RWPE1 (cell line): ENCODE measurements at regions not wholly inside any gene's neighbourhood (a gene's known extent, or its start where the extent isn't known, plus 50 kb on each side); places are given as distances from the start of the nearest gene placed in this dataset.

ENCODE experiments used
- CTCF ChIA-PET: fragments of 350-600 bp; sonication (Branson Sonifier 250); formaldehyde crosslinking; extraction: SDS; loops from one replicate; lab custom pipeline; 2021; lab: Yijun Ruan, JAX
- POLR2A ChIA-PET: fragments of 400-600 bp; formaldehyde crosslinking; extraction: SDS; loops from one replicate; lab custom pipeline; 2020; ENCODE audit warnings: antibody characterized with exemption; ENCODE audit not compliant: low non-redundant PET; lab: Yijun Ruan, JAX
- DNase-seq: peaks from one replicate; pipeline ENCODE4 v3.0.0; 2012; ENCODE audit warnings: low spot score
- H3K27ac ChIP-seq: fragments of 450-650 bp; 2 replicates; pipeline ENCODE4 v1.5.1; 2017
- TF ChIP-seq, protein P1 (sequence below): fragments of 450-650 bp; conservative IDR thresholded peaks from 2 replicates; pipeline ENCODE4 v1.5.1; 2017; ENCODE audit warnings: low read depth, mild to moderate bottlenecking

GRCh38 chr5:155137683-155138082, 124.1 kb downstream of the KIF4B start:
- ChIA-PET POLR2A (no interaction called here), CTCF (interaction anchor here (0.7 kb wide), 1 partner anchor 681 kb away, joined by 3 read pairs; no protein-coding TSS in a partner anchor)
- TF ChIP-seq, protein P1, sequence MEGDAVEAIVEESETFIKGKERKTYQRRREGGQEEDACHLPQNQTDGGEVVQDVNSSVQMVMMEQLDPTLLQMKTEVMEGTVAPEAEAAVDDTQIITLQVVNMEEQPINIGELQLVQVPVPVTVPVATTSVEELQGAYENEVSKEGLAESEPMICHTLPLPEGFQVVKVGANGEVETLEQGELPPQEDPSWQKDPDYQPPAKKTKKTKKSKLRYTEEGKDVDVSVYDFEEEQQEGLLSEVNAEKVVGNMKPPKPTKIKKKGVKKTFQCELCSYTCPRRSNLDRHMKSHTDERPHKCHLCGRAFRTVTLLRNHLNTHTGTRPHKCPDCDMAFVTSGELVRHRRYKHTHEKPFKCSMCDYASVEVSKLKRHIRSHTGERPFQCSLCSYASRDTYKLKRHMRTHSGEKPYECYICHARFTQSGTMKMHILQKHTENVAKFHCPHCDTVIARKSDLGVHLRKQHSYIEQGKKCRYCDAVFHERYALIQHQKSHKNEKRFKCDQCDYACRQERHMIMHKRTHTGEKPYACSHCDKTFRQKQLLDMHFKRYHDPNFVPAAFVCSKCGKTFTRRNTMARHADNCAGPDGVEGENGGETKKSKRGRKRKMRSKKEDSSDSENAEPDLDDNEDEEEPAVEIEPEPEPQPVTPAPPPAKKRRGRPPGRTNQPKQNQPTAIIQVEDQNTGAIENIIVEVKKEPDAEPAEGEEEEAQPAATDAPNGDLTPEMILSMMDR = no peak
- H3K27ac ChIP-seq = no peak overlapping the region
- DNase-seq = no peak

- POLR2A ChIA-PET = no interaction called here
- CTCF ChIA-PET = interaction anchor here (0.6 to 1.2 kb wide), 4 partner anchors 8 to 562 kb away, joined by 3 to 5 read pairs (median 4); no protein-coding TSS in a partner anchor
- no peak overlapping the region for H3K27ac ChIP-seq
- TF ChIP-seq, protein P1 = no peak
- DNase-seq = no peak
Measured at GRCh38 chr5:155140646-155141045, 127.1 kb downstream of the KIF4B start.

GRCh38 chr5:155144956-155145355, 131.4 kb downstream of the KIF4B start:
- no peak overlapping the region for H3K27ac ChIP-seq
- no peak for DNase-seq
- ChIA-PET POLR2A (no interaction called here), CTCF (no interaction called here)
- TF ChIP-seq, protein P1 = no peak

DNA sequence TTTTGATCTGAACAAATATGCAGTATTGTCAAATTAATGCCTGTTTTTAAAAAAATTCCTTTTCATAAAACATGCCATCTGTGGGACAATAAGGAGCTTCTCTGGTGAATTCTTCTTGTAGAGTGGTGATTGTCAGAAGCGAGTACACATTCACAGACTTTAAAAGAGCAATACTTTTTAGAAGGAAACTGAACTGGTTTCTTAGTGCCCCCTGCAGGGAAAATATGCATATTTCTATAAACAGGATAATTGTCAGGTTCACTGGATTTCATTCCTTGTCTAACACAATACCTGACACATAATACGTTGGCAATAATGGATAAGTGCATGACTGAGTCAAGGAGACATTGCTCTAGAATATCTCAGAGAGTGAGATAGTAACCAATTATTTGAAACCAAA, 133.7 kb downstream of the KIF4B start:
- TF ChIP-seq, protein P1 = 0 out of 2 replicates have a peak, but pooled peaks have one; percentile 22
- ChIA-PET CTCF (interaction anchor here (0.6 kb wide), 1 partner anchor 175 kb away, joined by 4 read pairs; no protein-coding TSS in a partner anchor), POLR2A (no interaction called here)
- no peak overlapping the region for H3K27ac ChIP-seq
- peak; percentile 22 for DNase-seq

DNA sequence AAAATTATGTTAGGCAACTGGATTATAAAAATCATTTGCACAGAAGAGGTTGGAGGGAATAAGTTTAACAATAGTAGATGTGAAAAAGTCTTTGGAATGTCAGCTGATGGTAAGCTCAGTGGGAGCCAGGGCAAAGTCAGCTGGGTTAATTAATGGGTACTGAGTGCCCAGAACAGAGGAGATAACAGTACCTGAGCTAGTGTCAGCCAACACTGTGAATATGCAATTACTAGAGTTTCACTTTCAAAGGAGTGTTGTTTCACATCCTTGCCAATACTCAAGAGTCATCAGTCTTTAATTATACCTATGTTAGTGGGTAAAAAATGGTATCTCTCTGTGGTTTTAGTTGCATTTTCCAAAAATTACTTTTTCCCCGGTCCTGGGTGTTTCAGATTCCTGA, 135.1 kb downstream of the KIF4B start:
- POLR2A ChIA-PET = no interaction called here
- no peak for DNase-seq
- CTCF ChIA-PET = interaction anchor here (0.6 to 1.2 kb wide), 4 partner anchors 9 to 1985 kb away, joined by 3 to 4 read pairs (median 3); no protein-coding TSS in a partner anchor

DNA sequence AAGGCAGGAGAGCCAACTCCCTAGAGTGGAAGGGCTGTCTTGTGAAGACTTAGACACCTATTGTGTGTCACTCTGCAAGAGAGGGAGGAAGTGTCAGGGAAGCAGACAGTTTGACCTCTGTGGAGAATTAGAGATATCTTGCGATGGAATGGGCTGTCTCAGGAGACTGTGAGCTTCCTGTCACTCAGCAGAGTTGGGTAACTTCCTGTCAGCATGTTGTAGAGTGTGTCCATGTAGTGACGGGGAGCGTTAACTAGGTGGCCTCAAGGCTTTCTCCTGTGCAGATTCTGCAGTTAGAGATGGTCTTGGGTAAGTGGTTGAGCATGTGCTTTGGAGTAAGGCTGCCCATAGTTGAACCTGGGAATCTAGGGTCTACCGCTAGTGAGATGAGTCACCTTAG, 136.5 kb downstream of the KIF4B start:
- TF ChIP-seq, protein P1 = no peak
- no peak for DNase-seq
- no peak overlapping the region for H3K27ac ChIP-seq
- CTCF ChIA-PET = no interaction called here
- POLR2A ChIA-PET = no interaction called here

More for the DNA sequence above, 135.1 kb downstream of the KIF4B start:
- TF ChIP-seq, protein P1 = no peak
- H3K27ac ChIP-seq = no peak overlapping the region
